ENCODE measurements at regions not wholly inside any gene's neighbourhood (a gene's known extent, or its start where the extent isn't known, plus 50 kb on each side); places are given as distances from the start of the nearest gene placed in this dataset.

DNA sequence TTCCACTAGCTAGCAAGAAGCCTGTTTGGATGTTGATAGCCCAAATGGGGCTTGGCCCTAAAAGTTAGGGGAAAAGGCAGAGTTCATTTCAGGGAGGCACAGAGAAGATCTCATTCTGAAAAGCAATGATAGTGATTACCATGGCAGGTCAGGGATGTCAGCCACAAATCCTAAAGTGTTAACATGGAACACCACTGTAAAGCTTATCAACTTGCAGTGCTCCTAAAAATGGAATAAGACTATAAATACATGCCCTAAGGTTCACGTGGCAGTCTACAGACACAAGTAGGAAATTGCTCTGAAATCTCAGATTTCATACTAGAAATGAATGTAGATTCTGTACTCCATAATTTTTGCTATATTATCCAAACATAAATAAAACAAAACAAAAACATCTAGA, 280.0 kb upstream of the E2F7 start:
- no peaks in the 10 kb centered on the region for H3K27me3 ChIP-seq (ENCODE audit: control insufficient read depth, insufficient read depth, low read length)
- no peak for DNase-seq (ENCODE audit: low read depth)
- no peak overlapping the region for H3K4me3 ChIP-seq (ENCODE audit: low read depth, low read length)
- TF ChIP-seq, protein P1, sequence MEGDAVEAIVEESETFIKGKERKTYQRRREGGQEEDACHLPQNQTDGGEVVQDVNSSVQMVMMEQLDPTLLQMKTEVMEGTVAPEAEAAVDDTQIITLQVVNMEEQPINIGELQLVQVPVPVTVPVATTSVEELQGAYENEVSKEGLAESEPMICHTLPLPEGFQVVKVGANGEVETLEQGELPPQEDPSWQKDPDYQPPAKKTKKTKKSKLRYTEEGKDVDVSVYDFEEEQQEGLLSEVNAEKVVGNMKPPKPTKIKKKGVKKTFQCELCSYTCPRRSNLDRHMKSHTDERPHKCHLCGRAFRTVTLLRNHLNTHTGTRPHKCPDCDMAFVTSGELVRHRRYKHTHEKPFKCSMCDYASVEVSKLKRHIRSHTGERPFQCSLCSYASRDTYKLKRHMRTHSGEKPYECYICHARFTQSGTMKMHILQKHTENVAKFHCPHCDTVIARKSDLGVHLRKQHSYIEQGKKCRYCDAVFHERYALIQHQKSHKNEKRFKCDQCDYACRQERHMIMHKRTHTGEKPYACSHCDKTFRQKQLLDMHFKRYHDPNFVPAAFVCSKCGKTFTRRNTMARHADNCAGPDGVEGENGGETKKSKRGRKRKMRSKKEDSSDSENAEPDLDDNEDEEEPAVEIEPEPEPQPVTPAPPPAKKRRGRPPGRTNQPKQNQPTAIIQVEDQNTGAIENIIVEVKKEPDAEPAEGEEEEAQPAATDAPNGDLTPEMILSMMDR (IDR thresholded peaks at IDR 0.05; ENCODE audit: insufficient read depth, low read depth, low read length), result no peak
- ChIA-PET POLR2A (no interaction called here), CTCF (interaction anchor here (1.2 kb wide), 1 partner anchor 97 kb away, joined by 4 read pairs; no protein-coding TSS in a partner anchor)
- no peaks in the 10 kb centered on the region for H3K36me3 ChIP-seq (ENCODE audit: control insufficient read depth, insufficient read depth, low read length)

DNA sequence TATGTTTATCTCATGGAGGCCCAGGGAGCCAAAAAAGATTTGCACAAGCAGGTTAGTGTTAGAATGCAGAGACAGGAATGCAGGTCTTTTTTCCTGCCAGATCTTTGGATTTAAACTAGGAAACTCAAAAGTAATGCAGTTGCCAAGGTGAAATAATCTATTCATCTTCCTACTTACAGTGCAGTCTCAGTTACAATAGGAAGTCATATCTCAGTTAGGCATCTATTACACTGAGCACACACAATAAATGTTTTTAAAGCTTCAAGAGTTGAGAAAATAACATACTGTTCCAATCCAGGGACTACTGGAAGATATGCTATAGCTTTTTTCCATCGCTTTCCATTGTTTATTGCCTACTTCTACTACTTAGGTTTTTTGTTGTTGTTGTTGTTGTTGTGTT, 279.3 kb upstream of the E2F7 start:
- Histone ChIP-seq H3K4me3 (ENCODE audit: low read depth, low read length) (no peak overlapping the region), H3K27me3 (ENCODE audit: control insufficient read depth, insufficient read depth, low read length) (no peaks in the 10 kb centered on the region), H3K36me3 (ENCODE audit: control insufficient read depth, insufficient read depth, low read length) (no peaks in the 10 kb centered on the region)
- ChIA-PET POLR2A (no interaction called here), CTCF (interaction anchor here (1.2 kb wide), 1 partner anchor 98 kb away, joined by 4 read pairs; no protein-coding TSS in a partner anchor)
- TF ChIP-seq, protein P1 (IDR thresholded peaks at IDR 0.05; ENCODE audit: insufficient read depth, low read depth, low read length), result no peak
- DNase-seq (ENCODE audit: low read depth), result no peak

DNA sequence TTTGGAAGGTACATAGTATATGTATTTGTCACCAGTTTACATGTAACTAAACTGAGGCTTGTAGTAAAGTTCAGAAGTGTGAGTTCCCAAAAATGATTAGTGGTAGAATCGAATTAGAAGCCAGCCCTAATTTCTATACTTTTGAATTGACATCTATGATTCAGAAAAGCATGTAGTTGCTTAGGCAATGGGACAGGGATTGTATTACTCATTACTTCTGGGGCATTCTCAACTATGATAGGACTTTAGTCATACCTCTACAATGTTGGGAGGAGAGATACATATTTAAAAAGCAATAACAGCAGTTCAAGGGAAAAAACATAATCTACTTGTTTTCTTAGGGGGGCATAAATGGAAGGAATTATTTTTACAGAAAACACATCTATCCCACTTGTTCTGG, 277.9 kb upstream of the E2F7 start:
- DNase-seq (ENCODE audit: low read depth), result no peak
- H3K27me3 ChIP-seq (ENCODE audit: control insufficient read depth, insufficient read depth, low read length), result no peaks in the 10 kb centered on the region
- H3K4me3 ChIP-seq (ENCODE audit: low read depth, low read length), result no peak overlapping the region
- TF ChIP-seq, protein P1 (IDR thresholded peaks at IDR 0.05; ENCODE audit: insufficient read depth, low read depth, low read length), result no peak
- ChIA-PET POLR2A (no interaction called here), CTCF (interaction anchor here (1.4 kb wide), 1 partner anchor 11 kb away, joined by 4 read pairs; no protein-coding TSS in a partner anchor)
- no peaks in the 10 kb centered on the region for H3K36me3 ChIP-seq (ENCODE audit: control insufficient read depth, insufficient read depth, low read length)

DNA sequence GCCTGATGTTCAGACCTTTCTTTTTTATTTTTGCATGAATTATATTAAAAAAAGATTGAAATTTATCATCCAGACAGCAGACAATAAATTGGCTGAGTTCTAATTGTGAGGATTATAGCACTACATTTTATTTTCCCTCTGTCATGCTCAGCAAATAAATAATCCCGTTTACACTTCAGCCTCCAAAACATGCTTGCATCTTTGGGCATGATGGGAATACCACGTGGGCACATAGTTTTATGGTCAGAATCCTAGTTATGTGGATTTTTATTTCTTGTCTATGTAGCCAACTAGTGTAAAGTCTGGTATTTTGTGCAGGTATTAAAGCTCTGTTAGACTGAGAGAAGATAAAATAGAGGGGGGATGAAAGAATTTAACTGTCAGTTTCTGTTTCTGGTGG, 276.9 kb upstream of the E2F7 start:
- ChIA-PET POLR2A (no interaction called here), CTCF (no interaction called here)
- TF ChIP-seq, protein P1 (IDR thresholded peaks at IDR 0.05; ENCODE audit: insufficient read depth, low read depth, low read length), result no peak
- no peak overlapping the region for H3K4me3 ChIP-seq (ENCODE audit: low read depth, low read length)
- no peaks in the 10 kb centered on the region for H3K27me3 ChIP-seq (ENCODE audit: control insufficient read depth, insufficient read depth, low read length)
- DNase-seq (ENCODE audit: low read depth), result no peak
- no peaks in the 10 kb centered on the region for H3K36me3 ChIP-seq (ENCODE audit: control insufficient read depth, insufficient read depth, low read length)

DNA sequence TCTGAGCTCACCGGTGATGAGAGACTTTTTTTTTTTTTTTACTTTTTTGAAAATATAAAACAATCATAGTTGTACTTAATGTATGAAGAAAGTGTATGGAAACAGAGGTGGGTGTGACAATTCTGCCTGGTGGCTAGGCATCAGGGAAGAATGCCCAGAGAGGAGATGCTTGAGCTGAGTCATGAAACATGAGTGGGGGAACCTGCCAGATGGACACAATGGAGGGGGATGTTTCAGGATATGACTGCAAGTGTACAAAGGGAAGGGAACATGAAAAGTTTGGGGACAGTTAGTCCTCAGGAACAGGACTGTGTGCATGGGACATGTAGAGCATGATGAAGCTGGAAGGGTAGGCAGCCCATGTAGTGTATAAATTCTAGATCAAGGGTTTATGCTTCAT, 274.2 kb upstream of the E2F7 start:
- TF ChIP-seq, protein P1 (IDR thresholded peaks at IDR 0.05; ENCODE audit: insufficient read depth, low read depth, low read length), result no peak
- POLR2A ChIA-PET, result no interaction called here
- DNase-seq (ENCODE audit: low read depth), result no peak
- Histone ChIP-seq H3K36me3 (ENCODE audit: control insufficient read depth, insufficient read depth, low read length) (no peaks in the 10 kb centered on the region), H3K27me3 (ENCODE audit: control insufficient read depth, insufficient read depth, low read length) (no peaks in the 10 kb centered on the region), H3K4me3 (ENCODE audit: low read depth, low read length) (no peak overlapping the region)
- CTCF ChIA-PET, result no interaction called here
